AG09319 (cell line): ENCODE measurements at regions not wholly inside any gene's neighbourhood (a gene's known extent, or its start where the extent isn't known, plus 50 kb on each side); places are given as distances from the start of the nearest gene placed in this dataset.
A peak's percentile ranks its signal among the peaks of the same experiment; 100 is the strongest.

Experiments used
- DNase-seq: peaks from one replicate; pipeline ENCODE4 v3.0.0-alpha.2; 2010; ENCODE audit warnings: low read depth; ENCODE audit errors: extremely low read depth
- TF ChIP-seq, protein P1 (sequence below): IDR thresholded peaks from 2 replicates; pipeline ENCODE4 v1.5.1; 2011; ENCODE audit warnings: low read depth, mild to moderate bottlenecking, inconsistent platforms, low read length, moderate library complexity

DNA sequence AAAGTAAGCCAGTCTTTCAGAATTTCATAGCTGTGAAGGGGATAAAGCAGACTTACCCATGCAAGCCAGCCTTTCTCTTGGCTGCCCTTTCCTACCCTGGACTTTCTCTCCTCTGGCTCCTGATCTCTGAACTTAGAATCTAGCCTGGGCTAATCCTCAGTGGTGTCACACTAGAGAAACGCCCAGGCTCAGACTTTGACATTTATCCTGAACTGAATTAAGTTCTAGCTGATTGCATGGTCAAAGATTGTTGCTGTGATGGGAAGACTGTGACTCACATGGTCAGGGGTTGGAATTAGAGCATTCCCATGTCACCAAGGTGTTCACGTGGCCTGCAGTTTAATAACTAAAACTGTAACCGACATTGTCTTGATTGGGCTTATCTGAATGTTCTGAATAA is 469.5 kb upstream of the FAT1 start:
- no peak for DNase-seq
- TF ChIP-seq, protein P1, sequence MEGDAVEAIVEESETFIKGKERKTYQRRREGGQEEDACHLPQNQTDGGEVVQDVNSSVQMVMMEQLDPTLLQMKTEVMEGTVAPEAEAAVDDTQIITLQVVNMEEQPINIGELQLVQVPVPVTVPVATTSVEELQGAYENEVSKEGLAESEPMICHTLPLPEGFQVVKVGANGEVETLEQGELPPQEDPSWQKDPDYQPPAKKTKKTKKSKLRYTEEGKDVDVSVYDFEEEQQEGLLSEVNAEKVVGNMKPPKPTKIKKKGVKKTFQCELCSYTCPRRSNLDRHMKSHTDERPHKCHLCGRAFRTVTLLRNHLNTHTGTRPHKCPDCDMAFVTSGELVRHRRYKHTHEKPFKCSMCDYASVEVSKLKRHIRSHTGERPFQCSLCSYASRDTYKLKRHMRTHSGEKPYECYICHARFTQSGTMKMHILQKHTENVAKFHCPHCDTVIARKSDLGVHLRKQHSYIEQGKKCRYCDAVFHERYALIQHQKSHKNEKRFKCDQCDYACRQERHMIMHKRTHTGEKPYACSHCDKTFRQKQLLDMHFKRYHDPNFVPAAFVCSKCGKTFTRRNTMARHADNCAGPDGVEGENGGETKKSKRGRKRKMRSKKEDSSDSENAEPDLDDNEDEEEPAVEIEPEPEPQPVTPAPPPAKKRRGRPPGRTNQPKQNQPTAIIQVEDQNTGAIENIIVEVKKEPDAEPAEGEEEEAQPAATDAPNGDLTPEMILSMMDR: no peak

DNA sequence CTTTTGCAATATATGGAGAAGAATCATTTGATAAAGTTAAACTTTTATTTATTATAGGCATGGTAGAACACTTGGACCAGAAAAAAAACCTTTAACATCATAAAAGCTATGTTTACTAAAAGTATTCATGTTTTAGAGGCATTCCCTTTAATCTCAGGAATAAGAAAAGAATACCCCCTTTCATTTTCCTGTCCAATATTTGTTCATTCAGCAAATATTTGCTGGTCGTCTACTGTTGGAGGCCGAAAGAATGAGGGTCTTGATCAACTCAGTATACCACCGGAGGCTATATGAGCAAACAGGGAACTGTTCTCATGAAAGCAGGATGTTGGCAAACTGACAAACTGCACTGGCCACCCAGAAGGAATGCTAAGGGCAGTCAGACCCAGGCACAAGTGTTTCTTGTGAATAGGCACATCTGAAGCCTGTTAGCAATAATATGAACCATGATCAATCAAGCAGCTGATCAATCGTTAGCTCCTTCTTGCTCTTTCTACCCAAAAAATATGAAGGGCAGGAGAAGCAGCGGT is 480.8 kb upstream of the FAT1 start:
- TF ChIP-seq, protein P1: no peak
- DNase-seq: no peak

DNA sequence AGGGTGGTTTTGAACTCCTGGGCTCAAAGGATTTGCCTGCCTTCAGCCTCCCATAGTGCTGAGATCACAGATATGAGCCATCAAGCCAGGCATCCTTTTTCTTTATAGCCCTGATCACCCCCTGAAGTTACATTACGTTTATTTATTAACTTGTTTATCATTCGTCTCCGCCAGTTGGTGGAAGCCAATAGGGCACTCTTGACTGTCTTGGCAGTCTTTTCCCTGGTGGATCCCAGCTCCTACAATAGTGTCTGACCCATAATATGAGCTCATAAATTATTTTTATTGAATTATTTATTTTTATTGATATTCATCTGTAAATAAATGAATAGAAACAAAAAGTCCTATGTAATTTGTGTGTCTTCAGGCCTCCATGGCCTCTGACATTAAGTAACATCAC is 484.3 kb upstream of the FAT1 start:
- no peak for DNase-seq
- TF ChIP-seq, protein P1: no peak

DNA sequence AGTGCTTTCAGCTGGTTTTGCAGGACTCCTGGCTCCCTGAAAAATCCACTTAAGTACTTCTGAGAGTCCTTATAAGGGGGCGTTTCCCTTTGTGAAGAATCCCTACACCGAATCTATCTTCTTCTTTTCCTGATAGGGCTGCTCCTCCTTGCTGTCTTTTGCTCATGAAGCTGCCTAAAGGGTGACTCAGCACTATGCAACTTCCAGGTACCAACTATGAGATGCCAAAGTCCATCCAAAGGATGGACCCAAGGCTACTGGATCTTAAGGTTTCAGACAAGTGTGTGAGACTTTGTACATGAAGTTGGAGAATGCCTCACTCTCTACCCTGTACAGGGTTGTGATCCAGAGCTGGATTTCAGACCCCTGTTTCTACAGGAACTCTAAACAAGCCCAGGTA is 485.0 kb upstream of the FAT1 start:
- TF ChIP-seq, protein P1: no peak
- DNase-seq: no peak

DNA sequence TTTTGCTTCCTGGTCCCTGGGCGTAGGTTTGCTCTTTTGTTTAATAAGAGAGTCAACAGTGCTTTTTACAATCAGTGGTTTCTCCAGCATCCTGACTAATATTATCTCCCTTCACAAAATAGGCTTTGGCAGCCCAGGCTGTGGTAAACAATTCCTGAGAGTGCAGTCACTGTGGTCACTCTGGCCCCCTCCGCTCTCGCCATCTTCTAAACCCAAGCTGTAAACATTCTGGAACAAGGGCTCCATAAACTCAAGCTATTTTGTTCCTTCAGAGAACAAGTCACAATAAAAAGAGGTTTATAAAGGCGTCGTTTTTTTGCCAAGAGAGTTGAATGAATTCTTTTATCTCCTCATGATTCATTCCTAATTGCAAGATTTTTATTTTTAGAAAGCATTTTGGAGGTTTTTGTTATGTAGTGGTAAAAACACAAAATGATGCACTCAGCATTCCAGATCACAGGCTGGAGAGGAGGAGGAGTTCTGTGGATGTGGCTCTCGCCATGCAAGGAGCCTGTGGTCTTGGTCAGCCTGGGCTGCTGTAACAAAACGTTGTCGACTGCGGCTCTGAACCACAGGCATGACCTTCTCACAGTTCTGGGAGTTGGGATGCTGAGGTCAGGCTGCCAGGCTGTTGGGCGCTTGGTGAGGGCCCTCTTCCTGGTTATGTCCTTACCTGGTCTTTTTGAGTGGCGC is 486.4 kb upstream of the FAT1 start:
- DNase-seq: peak; percentile 11
- TF ChIP-seq, protein P1: no peak

DNA sequence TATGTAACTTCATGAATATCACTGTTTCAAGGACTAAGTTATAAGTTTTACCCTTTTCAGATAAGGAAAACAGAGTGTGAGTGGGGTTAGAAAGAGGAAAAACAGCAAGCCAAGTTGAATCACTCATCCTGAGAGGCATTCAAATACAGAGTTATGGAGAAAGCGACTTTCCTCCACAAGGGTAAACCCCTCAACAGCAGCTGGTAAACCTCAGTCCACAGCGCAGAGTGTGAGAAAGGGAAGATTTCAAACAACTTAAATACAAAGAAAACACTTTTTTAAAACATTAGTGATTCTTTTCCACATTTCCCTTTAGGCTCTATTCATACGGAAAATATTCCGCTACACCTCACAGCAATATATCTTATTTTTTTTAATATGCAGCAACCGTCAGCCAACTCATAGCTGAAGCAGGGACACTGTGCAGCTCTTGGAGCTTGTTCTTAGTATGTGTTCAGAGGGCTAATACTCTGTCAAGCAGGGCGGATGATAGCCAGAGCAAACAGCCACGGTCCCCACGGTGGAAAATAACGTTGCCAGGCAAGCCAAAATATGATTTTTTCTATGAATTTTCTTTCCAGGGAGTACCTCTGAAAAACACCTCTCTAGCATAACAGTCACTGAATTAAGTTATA is 488.9 kb upstream of the FAT1 start:
- DNase-seq: no peak
- TF ChIP-seq, protein P1: no peak

DNA sequence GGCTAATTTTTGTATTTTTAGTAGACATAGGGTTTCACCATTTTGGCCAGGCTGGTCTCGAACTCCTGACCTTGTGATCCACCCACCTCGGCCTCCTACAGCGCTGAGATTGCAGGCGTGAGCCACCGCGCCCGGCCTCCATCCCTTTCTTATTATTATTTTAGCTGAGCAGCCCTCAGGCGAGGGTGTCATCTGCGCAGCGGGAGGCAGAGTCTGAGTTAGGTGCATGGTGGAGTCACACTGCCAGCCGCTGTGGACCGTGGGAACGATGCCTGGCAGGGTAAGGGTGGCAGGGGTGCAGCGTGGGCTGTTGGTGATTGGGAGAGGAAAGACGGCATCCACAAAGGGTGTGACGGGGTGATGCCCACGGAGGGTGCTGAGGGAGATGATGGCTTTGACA is 491.8 kb upstream of the FAT1 start:
- DNase-seq: no peak
- TF ChIP-seq, protein P1: no peak
